ENCODE measurements at regions not wholly inside any gene's neighbourhood (a gene's known extent, or its start where the extent isn't known, plus 50 kb on each side); places are given as distances from the start of the nearest gene placed in this dataset.

- DNase-seq (ENCODE audit: low spot score in 2 of 2) (no peak), ATAC-seq (replicated peaks; ENCODE audit: extremely low read depth, poor library complexity, severe bottlenecking) (no peak)
- H3K4me3 Mint-ChIP-seq: no peak overlapping the region
- no peaks in the 10 kb centered on the region for H3K9me3 Mint-ChIP-seq
- peaks cover 7% of the 10 kb centered on the region for H3K27me3 Mint-ChIP-seq
- no peaks in the 10 kb centered on the region for H3K4me1 Mint-ChIP-seq
- H3K27ac Mint-ChIP-seq (ENCODE audit: low read depth): no peak overlapping the region
- H3K36me3 Mint-ChIP-seq (ENCODE audit: insufficient read depth): no peaks in the 10 kb centered on the region
These were observed 76.4 kb upstream of the ZMIZ1 start for GRCh38 chr10:78992333-78992732.

- no peak overlapping the region for H3K27ac Mint-ChIP-seq (ENCODE audit: low read depth)
- no peak overlapping the region for H3K4me3 Mint-ChIP-seq
- DNase-seq (ENCODE audit: low spot score in 2 of 2): no peak
- no peaks in the 10 kb centered on the region for H3K36me3 Mint-ChIP-seq (ENCODE audit: insufficient read depth)
- no peak for ATAC-seq (replicated peaks; ENCODE audit: extremely low read depth, poor library complexity, severe bottlenecking)
- no peaks in the 10 kb centered on the region for H3K9me3 Mint-ChIP-seq
- no peaks in the 10 kb centered on the region for H3K4me1 Mint-ChIP-seq
- H3K27me3 Mint-ChIP-seq: peaks cover 12% of the 10 kb centered on the region
These were observed 75.4 kb upstream of the ZMIZ1 start for GRCh38 chr10:78993261-78993945.

- H3K36me3 Mint-ChIP-seq (ENCODE audit: insufficient read depth): no peaks in the 10 kb centered on the region
- no peaks in the 10 kb centered on the region for H3K9me3 Mint-ChIP-seq
- ATAC-seq (replicated peaks; ENCODE audit: extremely low read depth, poor library complexity, severe bottlenecking): no peak
- no peak overlapping the region for H3K4me3 Mint-ChIP-seq
- H3K4me1 Mint-ChIP-seq: peaks cover 2% of the 10 kb centered on the region
- H3K27ac Mint-ChIP-seq (ENCODE audit: low read depth): peak overlapping the region; percentile 9
- peaks cover 31% of the 10 kb centered on the region for H3K27me3 Mint-ChIP-seq
- no peak for DNase-seq (ENCODE audit: low spot score in 2 of 2)
These were observed 72.6 kb upstream of the ZMIZ1 start for GRCh38 chr10:78995987-78996791.

GRCh38 chr10:78996792-78997129, 72.0 kb upstream of the ZMIZ1 start:
- peaks cover 35% of the 10 kb centered on the region for H3K27me3 Mint-ChIP-seq
- peaks cover 7% of the 10 kb centered on the region for H3K4me1 Mint-ChIP-seq
- no peak overlapping the region for H3K27ac Mint-ChIP-seq (ENCODE audit: low read depth)
- ATAC-seq (replicated peaks; ENCODE audit: extremely low read depth, poor library complexity, severe bottlenecking): no peak
- no peak for DNase-seq (ENCODE audit: low spot score in 2 of 2)
- no peaks in the 10 kb centered on the region for H3K36me3 Mint-ChIP-seq (ENCODE audit: insufficient read depth)
- H3K9me3 Mint-ChIP-seq: no peaks in the 10 kb centered on the region
- H3K4me3 Mint-ChIP-seq: no peak overlapping the region

- Mint-ChIP-seq H3K9me3 (no peaks in the 10 kb centered on the region), H3K27me3 (peaks cover 35% of the 10 kb centered on the region), H3K4me3 (no peak overlapping the region), H3K4me1 (peaks cover 7% of the 10 kb centered on the region), H3K36me3 (ENCODE audit: insufficient read depth) (no peaks in the 10 kb centered on the region), H3K27ac (ENCODE audit: low read depth) (no peak overlapping the region)
- DNase-seq (ENCODE audit: low spot score in 2 of 2) (no peak), ATAC-seq (replicated peaks; ENCODE audit: extremely low read depth, poor library complexity, severe bottlenecking) (no peak)
These were observed 70.8 kb upstream of the ZMIZ1 start for GRCh38 chr10:78997635-78998618.

GRCh38 chr10:79001082-79001885, 67.5 kb upstream of the ZMIZ1 start:
- Mint-ChIP-seq H3K4me1 (peaks cover 12% of the 10 kb centered on the region), H3K36me3 (ENCODE audit: insufficient read depth) (no peaks in the 10 kb centered on the region), H3K27me3 (peaks cover 66% of the 10 kb centered on the region), H3K4me3 (no peak overlapping the region), H3K9me3 (no peaks in the 10 kb centered on the region), H3K27ac (ENCODE audit: low read depth) (no peak overlapping the region)
- DNase-seq (ENCODE audit: low spot score in 2 of 2) (no peak), ATAC-seq (replicated peaks; ENCODE audit: extremely low read depth, poor library complexity, severe bottlenecking) (no peak)

GRCh38 chr10:79002336-79002735, 66.4 kb upstream of the ZMIZ1 start:
- Mint-ChIP-seq H3K4me3 (no peak overlapping the region), H3K9me3 (no peaks in the 10 kb centered on the region), H3K36me3 (ENCODE audit: insufficient read depth) (peaks cover under 1% of the 10 kb centered on the region), H3K27ac (ENCODE audit: low read depth) (no peak overlapping the region), H3K4me1 (peaks cover 12% of the 10 kb centered on the region), H3K27me3 (peaks cover 66% of the 10 kb centered on the region)
- no peak for ATAC-seq (replicated peaks; ENCODE audit: extremely low read depth, poor library complexity, severe bottlenecking)
- DNase-seq (ENCODE audit: low spot score in 2 of 2): no peak

- Mint-ChIP-seq H3K9me3 (no peaks in the 10 kb centered on the region), H3K27ac (ENCODE audit: low read depth) (no peak overlapping the region), H3K4me1 (peaks cover 12% of the 10 kb centered on the region), H3K36me3 (ENCODE audit: insufficient read depth) (peaks cover 3% of the 10 kb centered on the region), H3K4me3 (no peak overlapping the region), H3K27me3 (peaks cover 71% of the 10 kb centered on the region)
- ATAC-seq (replicated peaks; ENCODE audit: extremely low read depth, poor library complexity, severe bottlenecking) (no peak), DNase-seq (ENCODE audit: low spot score in 2 of 2) (no peak)
These were observed 65.3 kb upstream of the ZMIZ1 start for GRCh38 chr10:79003183-79004100.

- peaks cover 69% of the 10 kb centered on the region for H3K27me3 Mint-ChIP-seq
- H3K36me3 Mint-ChIP-seq (ENCODE audit: insufficient read depth): peaks cover 3% of the 10 kb centered on the region
- no peak overlapping the region for H3K4me3 Mint-ChIP-seq
- peaks cover 12% of the 10 kb centered on the region for H3K4me1 Mint-ChIP-seq
- no peaks in the 10 kb centered on the region for H3K9me3 Mint-ChIP-seq
- DNase-seq (ENCODE audit: low spot score in 2 of 2): no peak
- H3K27ac Mint-ChIP-seq (ENCODE audit: low read depth): no peak overlapping the region
- no peak for ATAC-seq (replicated peaks; ENCODE audit: extremely low read depth, poor library complexity, severe bottlenecking)
These were observed 64.5 kb upstream of the ZMIZ1 start for GRCh38 chr10:79004311-79004710.

- ATAC-seq (replicated peaks; ENCODE audit: extremely low read depth, poor library complexity, severe bottlenecking) (no peak), DNase-seq (ENCODE audit: low spot score in 2 of 2) (no peak)
- peaks cover 65% of the 10 kb centered on the region for H3K27me3 Mint-ChIP-seq
- peaks cover 12% of the 10 kb centered on the region for H3K4me1 Mint-ChIP-seq
- no peak overlapping the region for H3K4me3 Mint-ChIP-seq
- H3K36me3 Mint-ChIP-seq (ENCODE audit: insufficient read depth): peaks cover 3% of the 10 kb centered on the region
- peak overlapping the region; percentile 46 for H3K27ac Mint-ChIP-seq (ENCODE audit: low read depth)
- no peaks in the 10 kb centered on the region for H3K9me3 Mint-ChIP-seq
These were observed 63.5 kb upstream of the ZMIZ1 start for GRCh38 chr10:79005126-79005810.

- Mint-ChIP-seq H3K4me1 (peaks cover 5% of the 10 kb centered on the region), H3K27me3 (peaks cover 53% of the 10 kb centered on the region), H3K27ac (ENCODE audit: low read depth) (no peak overlapping the region), H3K9me3 (no peaks in the 10 kb centered on the region), H3K36me3 (ENCODE audit: insufficient read depth) (peaks cover 3% of the 10 kb centered on the region), H3K4me3 (no peak overlapping the region)
- no peak for ATAC-seq (replicated peaks; ENCODE audit: extremely low read depth, poor library complexity, severe bottlenecking)
- DNase-seq (ENCODE audit: low spot score in 2 of 2): no peak
These were observed 61.7 kb upstream of the ZMIZ1 start for GRCh38 chr10:79007018-79007417.

Data from central memory CD8-positive, alpha-beta T cell (primary cell).